ENCODE measurements at regions not wholly inside any gene's neighbourhood (a gene's known extent, or its start where the extent isn't known, plus 50 kb on each side); places are given as distances from the start of the nearest gene placed in this dataset.

DNA sequence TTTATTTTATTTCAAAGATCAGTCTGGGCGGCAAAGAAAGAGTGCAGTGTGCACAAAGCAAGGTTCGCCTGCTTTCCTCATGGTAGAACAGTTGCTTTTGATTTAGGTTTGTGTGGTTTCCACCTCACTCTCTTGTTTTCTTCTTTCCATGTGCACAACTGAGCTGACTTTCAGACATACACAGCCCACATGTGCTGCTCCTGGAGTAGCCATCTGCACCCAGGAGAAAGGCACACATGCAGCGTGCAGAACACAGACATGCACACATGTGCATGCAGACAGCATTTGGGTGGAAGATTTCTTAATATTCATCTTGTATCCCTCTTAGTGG lies 302.1 kb downstream of the FZD1 start:
- DNase-seq (ENCODE audit: low read depth) (no peak), FAIRE-seq (no peak)
- no peak overlapping the region for H3K4me3 ChIP-seq (ENCODE audit: low read depth, low read length)
- no peaks in the 10 kb centered on the region for H3K36me3 ChIP-seq (ENCODE audit: control insufficient read depth, insufficient read depth, low read length)
- TF ChIP-seq, protein P1, sequence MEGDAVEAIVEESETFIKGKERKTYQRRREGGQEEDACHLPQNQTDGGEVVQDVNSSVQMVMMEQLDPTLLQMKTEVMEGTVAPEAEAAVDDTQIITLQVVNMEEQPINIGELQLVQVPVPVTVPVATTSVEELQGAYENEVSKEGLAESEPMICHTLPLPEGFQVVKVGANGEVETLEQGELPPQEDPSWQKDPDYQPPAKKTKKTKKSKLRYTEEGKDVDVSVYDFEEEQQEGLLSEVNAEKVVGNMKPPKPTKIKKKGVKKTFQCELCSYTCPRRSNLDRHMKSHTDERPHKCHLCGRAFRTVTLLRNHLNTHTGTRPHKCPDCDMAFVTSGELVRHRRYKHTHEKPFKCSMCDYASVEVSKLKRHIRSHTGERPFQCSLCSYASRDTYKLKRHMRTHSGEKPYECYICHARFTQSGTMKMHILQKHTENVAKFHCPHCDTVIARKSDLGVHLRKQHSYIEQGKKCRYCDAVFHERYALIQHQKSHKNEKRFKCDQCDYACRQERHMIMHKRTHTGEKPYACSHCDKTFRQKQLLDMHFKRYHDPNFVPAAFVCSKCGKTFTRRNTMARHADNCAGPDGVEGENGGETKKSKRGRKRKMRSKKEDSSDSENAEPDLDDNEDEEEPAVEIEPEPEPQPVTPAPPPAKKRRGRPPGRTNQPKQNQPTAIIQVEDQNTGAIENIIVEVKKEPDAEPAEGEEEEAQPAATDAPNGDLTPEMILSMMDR (IDR thresholded peaks at IDR 0.05; ENCODE audit: insufficient read depth, low read length, severe bottlenecking), result no peak
- H3K27me3 ChIP-seq (ENCODE audit: control insufficient read depth, insufficient read depth, low read length), result no peaks in the 10 kb centered on the region

DNA sequence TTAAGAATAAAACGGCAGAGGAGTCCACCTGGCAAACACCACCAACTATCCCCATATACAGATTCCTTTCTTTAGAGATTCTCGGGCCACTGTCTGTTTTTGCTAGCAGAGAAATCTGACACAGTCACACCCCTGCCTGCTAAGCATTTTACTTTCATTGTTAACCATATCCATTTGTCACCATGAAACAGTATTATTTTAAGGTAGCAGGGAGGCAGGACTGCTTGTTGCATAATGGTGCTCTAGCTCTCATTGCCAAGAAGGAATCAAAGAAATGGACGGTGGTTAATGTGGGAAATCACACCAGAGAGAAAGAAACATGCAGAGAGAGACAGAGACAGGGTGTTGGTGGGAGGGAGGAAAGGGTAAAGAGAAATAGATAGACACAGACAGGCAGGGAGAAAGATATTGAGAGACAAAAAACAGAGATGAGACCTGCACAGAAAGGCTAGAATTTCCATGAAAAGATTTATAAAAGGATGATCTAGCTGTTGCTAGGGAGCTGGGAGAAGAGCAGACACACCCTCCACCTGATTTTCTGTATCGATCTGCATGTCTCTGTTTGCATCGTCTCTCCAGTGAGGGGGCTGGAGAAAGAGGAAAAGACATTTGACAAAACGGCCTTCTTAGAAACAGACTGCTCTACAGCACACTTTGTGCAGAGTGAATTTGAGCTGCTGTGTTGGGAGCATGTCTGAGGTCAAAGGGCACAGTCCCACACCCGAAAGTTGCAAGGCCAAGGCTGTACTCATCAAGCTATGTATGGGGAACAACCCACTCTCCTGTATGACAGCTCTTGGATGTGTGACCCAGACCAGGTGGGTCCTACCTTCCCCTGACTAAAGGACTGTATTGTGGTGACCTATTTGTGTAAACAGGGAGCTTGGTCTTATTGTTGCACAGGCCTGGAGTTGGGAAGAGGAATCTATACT lies 303.1 kb downstream of the FZD1 start:
- H3K36me3 ChIP-seq (ENCODE audit: control insufficient read depth, insufficient read depth, low read length), result no peaks in the 10 kb centered on the region
- TF ChIP-seq, protein P1 (IDR thresholded peaks at IDR 0.05; ENCODE audit: insufficient read depth, low read length, severe bottlenecking), result no peak
- FAIRE-seq (no peak), DNase-seq (ENCODE audit: low read depth) (no peak)
- no peak overlapping the region for H3K4me3 ChIP-seq (ENCODE audit: low read depth, low read length)
- no peaks in the 10 kb centered on the region for H3K27me3 ChIP-seq (ENCODE audit: control insufficient read depth, insufficient read depth, low read length)

DNA sequence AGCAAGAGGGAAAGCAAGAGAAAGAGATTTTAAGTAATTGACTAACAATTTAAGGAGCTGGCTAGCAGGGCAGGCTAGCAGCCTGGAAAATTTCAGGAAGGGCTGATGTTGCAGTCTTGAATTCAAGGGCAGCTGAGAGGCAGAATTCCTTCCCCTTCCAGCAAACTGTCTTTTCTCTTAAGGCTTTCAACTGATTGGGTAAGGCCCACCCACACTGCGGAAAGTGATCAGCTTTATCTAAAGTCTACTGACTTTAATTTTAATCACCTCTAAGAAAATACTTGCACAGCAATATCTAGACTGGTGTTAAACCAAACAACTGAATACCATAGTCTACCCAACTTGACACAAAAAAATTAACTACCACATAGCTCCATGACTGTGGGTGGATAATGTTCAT lies 303.9 kb downstream of the FZD1 start:
- Histone ChIP-seq H3K4me3 (ENCODE audit: low read depth, low read length) (no peak overlapping the region), H3K27me3 (ENCODE audit: control insufficient read depth, insufficient read depth, low read length) (no peaks in the 10 kb centered on the region), H3K36me3 (ENCODE audit: control insufficient read depth, insufficient read depth, low read length) (no peaks in the 10 kb centered on the region)
- TF ChIP-seq, protein P1 (IDR thresholded peaks at IDR 0.05; ENCODE audit: insufficient read depth, low read length, severe bottlenecking), result no peak
- FAIRE-seq (no peak), DNase-seq (ENCODE audit: low read depth) (no peak)

DNA sequence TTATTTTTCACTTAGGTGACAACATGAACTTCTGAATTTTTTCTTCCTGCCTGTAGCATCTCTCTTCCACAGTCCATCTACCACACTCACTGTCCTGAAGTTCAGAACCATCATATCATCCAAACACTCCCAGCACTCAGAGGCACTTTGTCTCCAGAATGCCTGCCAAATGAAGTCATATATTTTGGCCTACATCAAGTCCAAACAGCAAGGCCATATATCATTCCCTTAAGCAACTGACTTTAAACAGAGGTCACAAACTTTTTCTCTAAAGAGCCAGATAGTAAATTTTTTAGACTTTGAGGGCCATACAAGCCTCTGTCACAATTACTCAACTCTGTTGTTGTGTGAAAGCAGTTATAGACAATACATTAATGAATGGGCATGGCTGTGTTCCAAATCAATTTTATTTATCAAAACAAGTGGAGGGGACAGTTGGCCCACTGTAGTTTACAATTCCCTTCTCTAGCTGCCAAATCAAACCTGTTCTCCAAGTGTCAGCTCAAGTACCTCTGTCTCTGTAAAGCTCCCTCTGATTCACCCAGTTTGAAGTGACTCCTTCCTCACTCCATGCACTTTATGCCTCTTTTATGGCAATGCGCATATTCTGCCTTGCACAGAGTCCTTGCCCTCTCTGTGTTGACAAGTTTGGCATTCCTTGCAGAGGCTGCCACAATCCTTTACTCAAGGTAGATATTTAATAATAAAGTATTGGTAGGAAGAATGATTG lies 305.7 kb downstream of the FZD1 start:
- H3K27me3 ChIP-seq (ENCODE audit: control insufficient read depth, insufficient read depth, low read length), result no peaks in the 10 kb centered on the region
- H3K4me3 ChIP-seq (ENCODE audit: low read depth, low read length), result no peak overlapping the region
- FAIRE-seq (no peak), DNase-seq (ENCODE audit: low read depth) (peak; percentile 30)
- TF ChIP-seq, protein P1 (IDR thresholded peaks at IDR 0.05; ENCODE audit: insufficient read depth, low read length, severe bottlenecking), result no peak
- no peaks in the 10 kb centered on the region for H3K36me3 ChIP-seq (ENCODE audit: control insufficient read depth, insufficient read depth, low read length)

DNA sequence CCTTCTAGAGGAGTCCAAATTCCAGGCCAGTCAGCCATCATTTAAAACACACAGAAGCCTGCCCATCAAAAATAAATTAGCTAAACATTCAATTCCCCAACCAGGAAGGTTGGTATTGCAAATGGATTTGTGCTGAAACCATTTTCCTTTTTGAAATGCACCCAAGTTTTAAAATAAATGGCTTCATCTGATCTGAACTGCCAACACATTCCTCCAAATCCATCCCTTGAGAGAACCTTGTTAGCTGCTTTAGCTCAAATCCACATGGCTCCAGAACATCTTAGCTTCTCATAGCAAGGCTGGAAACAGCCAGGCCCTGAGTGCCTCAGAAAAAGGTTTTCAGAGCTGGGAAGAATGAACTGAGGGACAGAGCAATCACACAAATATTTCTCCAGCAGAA lies 306.3 kb downstream of the FZD1 start:
- Histone ChIP-seq H3K36me3 (ENCODE audit: control insufficient read depth, insufficient read depth, low read length) (no peaks in the 10 kb centered on the region), H3K27me3 (ENCODE audit: control insufficient read depth, insufficient read depth, low read length) (no peaks in the 10 kb centered on the region), H3K4me3 (ENCODE audit: low read depth, low read length) (no peak overlapping the region)
- no peak for FAIRE-seq
- no peak for DNase-seq (ENCODE audit: low read depth)
- TF ChIP-seq, protein P1 (IDR thresholded peaks at IDR 0.05; ENCODE audit: insufficient read depth, low read length, severe bottlenecking), result no peak
